ENCODE measurements at regions not wholly inside any gene's neighbourhood (a gene's known extent, or its start where the extent isn't known, plus 50 kb on each side); places are given as distances from the start of the nearest gene placed in this dataset.

- no peak for DNase-seq
Measured at GRCh38 chr22:47552541-47553205, 790.2 kb downstream of the TBC1D22A start.

GRCh38 chr22:47552024-47552423 is 789.6 kb downstream of the TBC1D22A start:
- no peak for DNase-seq

- no peak for DNase-seq
Measured at GRCh38 chr22:47551431-47551775, 789.0 kb downstream of the TBC1D22A start.

- DNase-seq, result no peak
Measured at GRCh38 chr22:47550524-47551430, 788.3 kb downstream of the TBC1D22A start.

- DNase-seq, result no peak
Measured at GRCh38 chr22:47549741-47550340, 787.4 kb downstream of the TBC1D22A start.

GRCh38 chr22:47548953-47549740 is 786.7 kb downstream of the TBC1D22A start:
- DNase-seq, result no peak

- DNase-seq, result no peak
Measured at GRCh38 chr22:47547881-47548650, 785.6 kb downstream of the TBC1D22A start.

- DNase-seq, result no peak
Measured at GRCh38 chr22:47547239-47547661, 784.8 kb downstream of the TBC1D22A start.

- DNase-seq, result no peak
Measured at GRCh38 chr22:47544696-47545095, 782.2 kb downstream of the TBC1D22A start.

- no peak for DNase-seq
Measured at GRCh38 chr22:47543447-47543846, 781.0 kb downstream of the TBC1D22A start.

GRCh38 chr22:47540011-47540410 is 777.6 kb downstream of the TBC1D22A start:
- DNase-seq, result no peak

- no peak for DNase-seq
Measured at GRCh38 chr22:47539374-47539773, 776.9 kb downstream of the TBC1D22A start.

GRCh38 chr22:47535681-47536080 is 773.2 kb downstream of the TBC1D22A start:
- no peak for DNase-seq

GRCh38 chr22:47534804-47535410 is 772.5 kb downstream of the TBC1D22A start:
- no peak for DNase-seq

- DNase-seq, result no peak
Measured at GRCh38 chr22:47533961-47534803, 771.7 kb downstream of the TBC1D22A start.

- DNase-seq, result no peak
Measured at GRCh38 chr22:47517062-47517461, 754.6 kb downstream of the TBC1D22A start.

GRCh38 chr22:47515384-47516125 is 753.1 kb downstream of the TBC1D22A start:
- DNase-seq, result no peak

GRCh38 chr22:47512617-47513016 is 750.2 kb downstream of the TBC1D22A start:
- DNase-seq, result no peak

- no peak for DNase-seq
Measured at GRCh38 chr22:47504962-47505361, 742.5 kb downstream of the TBC1D22A start.

- DNase-seq, result no peak
Measured at GRCh38 chr22:47498969-47499495, 736.6 kb downstream of the TBC1D22A start.

Measured in CD4-positive, alpha-beta T cell treated with Interleukin-17A for 4 hours (primary cell).